ENCODE measurements at regions not wholly inside any gene's neighbourhood (a gene's known extent, or its start where the extent isn't known, plus 50 kb on each side); places are given as distances from the start of the nearest gene placed in this dataset.

DNA sequence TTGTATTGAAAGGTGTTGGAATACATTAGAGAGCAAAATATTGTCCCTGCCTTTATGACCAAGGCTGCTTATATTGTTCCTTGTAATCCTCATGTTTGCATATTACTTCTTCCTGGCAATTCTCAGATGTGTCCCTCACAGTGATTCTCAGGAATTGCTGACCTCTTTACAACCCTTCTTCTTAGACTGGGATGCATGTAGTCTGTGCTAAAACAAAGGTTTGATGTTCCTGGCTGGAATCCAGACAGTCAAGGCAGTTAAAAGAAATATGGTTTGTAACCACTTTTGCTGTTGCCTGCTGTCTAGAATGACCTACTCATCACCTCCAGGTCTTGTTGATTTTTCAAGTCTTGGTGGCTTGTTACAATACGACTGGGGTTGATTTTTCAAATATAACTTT lies 367.6 kb downstream of the HGF start:
- TF ChIP-seq NFRKB (IDR thresholded peaks at IDR 0.05), result no peak
- no peak for TF ChIP-seq FOXM1 (IDR thresholded peaks at IDR 0.05; ENCODE audit: borderline replicate concordance)
- no peak for TF ChIP-seq ELF4 (IDR thresholded peaks at IDR 0.05)
- TF ChIP-seq SUZ12 (IDR thresholded peaks at IDR 0.05), result no peak
- TF ChIP-seq L3MBTL2 (conservative IDR thresholded peaks at IDR 0.05), result no peak
- TF ChIP-seq BHLHE40 (IDR thresholded peaks at IDR 0.05; ENCODE audit: borderline replicate concordance), result no peak
- no peak for TF ChIP-seq FOXA1 (IDR thresholded peaks at IDR 0.05)
- TF ChIP-seq CTBP1 (IDR thresholded peaks at IDR 0.05; ENCODE audit: borderline replicate concordance), result no peak

Data from HEK293T (cell line).